ENCODE measurements at regions not wholly inside any gene's neighbourhood (a gene's known extent, or its start where the extent isn't known, plus 50 kb on each side); places are given as distances from the start of the nearest gene placed in this dataset.

DNA sequence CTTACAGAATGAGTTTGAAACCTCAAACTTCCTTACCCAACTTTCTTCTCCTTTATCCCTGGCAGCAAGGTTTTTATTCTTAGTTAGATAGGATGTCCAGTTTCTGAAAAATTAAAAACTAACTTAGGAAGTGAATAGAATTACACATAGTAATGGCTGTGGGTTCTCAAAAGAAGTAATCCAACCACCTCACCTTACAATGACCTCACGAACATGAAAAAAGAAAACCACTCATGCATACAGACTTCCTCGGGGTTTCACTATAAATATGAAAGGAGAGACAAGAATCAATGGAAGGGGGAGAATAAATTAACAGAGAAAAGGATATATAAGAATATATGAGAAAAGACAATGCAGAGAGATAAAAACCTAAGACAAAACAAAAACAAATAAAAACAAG, 1044.3 kb upstream of the KLHL29 start:
- Histone ChIP-seq H3K36me3 (ENCODE audit: control insufficient read depth in 3 of 3, insufficient read depth in 3 of 3, low read length in 3 of 3) (no peaks in the 10 kb centered on the region), H3K27ac (ENCODE audit: low read depth, low read length) (no peak overlapping the region), H3K9me3 (ENCODE audit: control insufficient read depth in 3 of 3, low read length in 3 of 3) (peaks cover 0 to 2% (median 0%) of the 10 kb centered on the region in 3 donors), H3K4me1 (ENCODE audit: control insufficient read depth in 3 of 3, insufficient read depth in 3 of 3, low read length in 3 of 3) (no peaks in the 10 kb centered on the region), H3K27me3 (ENCODE audit: control insufficient read depth in 3 of 3, insufficient read depth in 3 of 3, low read length in 3 of 3) (no peaks in the 10 kb centered on the region), H3K9ac (ENCODE audit: low read depth in 1 of 3, low read length in 3 of 3) (no peak overlapping the region), H3K4me3 (ENCODE audit: low read length in 3 of 3) (no peak overlapping the region)

DNA sequence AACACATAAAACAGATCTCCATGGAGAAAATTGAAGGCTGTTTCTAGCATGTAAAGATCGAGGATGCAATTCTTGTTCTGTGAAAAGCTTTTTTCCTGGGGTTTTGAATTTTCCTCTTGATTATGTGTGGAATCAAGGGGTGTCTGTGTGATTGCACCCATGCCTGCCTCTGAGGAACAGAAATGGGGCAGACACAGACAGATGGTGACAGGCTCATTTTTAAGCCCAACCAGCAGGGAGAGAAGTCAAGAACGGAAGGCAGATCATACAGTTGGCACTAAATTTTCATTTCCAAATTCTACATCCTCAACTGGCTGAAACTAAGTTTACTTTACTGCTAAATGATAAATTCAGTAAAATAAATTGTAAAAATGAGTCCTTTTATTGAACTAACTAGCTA, 1037.7 kb upstream of the KLHL29 start:
- Histone ChIP-seq H3K9me3 (ENCODE audit: control insufficient read depth in 3 of 3, low read length in 3 of 3) (no peaks in the 10 kb centered on the region), H3K4me3 (ENCODE audit: low read length in 3 of 3) (no peak overlapping the region), H3K9ac (ENCODE audit: low read depth in 1 of 3, low read length in 3 of 3) (no peak overlapping the region), H3K27me3 (ENCODE audit: control insufficient read depth in 3 of 3, insufficient read depth in 3 of 3, low read length in 3 of 3) (no peaks in the 10 kb centered on the region), H3K27ac (ENCODE audit: low read depth, low read length) (no peak overlapping the region), H3K36me3 (ENCODE audit: control insufficient read depth in 3 of 3, insufficient read depth in 3 of 3, low read length in 3 of 3) (no peaks in the 10 kb centered on the region), H3K4me1 (ENCODE audit: control insufficient read depth in 3 of 3, insufficient read depth in 3 of 3, low read length in 3 of 3) (no peaks in the 10 kb centered on the region)

DNA sequence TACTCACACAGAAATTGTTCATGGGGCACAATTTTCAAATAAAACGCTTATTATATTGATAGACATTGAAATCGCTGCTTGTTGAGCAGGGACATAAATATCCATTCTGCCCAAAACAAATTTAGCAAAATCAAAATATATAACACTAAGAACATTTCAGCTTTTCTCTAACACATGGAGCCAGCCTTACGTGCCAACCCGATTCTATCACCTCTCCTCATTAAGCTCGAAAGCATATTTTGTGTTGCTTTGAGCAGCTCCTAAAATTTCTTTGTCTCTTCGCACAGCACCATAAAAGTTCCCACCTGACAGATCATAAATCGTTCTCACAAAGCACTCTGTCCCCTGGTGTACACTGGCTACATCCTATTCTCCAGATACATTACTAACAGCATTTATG, 1034.4 kb upstream of the KLHL29 start:
- H3K4me3 ChIP-seq (ENCODE audit: low read length in 3 of 3): no peak overlapping the region
- no peaks in the 10 kb centered on the region for H3K4me1 ChIP-seq (ENCODE audit: control insufficient read depth in 3 of 3, insufficient read depth in 3 of 3, low read length in 3 of 3)
- H3K27me3 ChIP-seq (ENCODE audit: control insufficient read depth in 3 of 3, insufficient read depth in 3 of 3, low read length in 3 of 3): no peaks in the 10 kb centered on the region
- H3K27ac ChIP-seq (ENCODE audit: low read depth, low read length): no peak overlapping the region
- no peaks in the 10 kb centered on the region for H3K9me3 ChIP-seq (ENCODE audit: control insufficient read depth in 3 of 3, low read length in 3 of 3)
- no peaks in the 10 kb centered on the region for H3K36me3 ChIP-seq (ENCODE audit: control insufficient read depth in 3 of 3, insufficient read depth in 3 of 3, low read length in 3 of 3)
- H3K9ac ChIP-seq (ENCODE audit: low read depth in 1 of 3, low read length in 3 of 3): no peak overlapping the region

DNA sequence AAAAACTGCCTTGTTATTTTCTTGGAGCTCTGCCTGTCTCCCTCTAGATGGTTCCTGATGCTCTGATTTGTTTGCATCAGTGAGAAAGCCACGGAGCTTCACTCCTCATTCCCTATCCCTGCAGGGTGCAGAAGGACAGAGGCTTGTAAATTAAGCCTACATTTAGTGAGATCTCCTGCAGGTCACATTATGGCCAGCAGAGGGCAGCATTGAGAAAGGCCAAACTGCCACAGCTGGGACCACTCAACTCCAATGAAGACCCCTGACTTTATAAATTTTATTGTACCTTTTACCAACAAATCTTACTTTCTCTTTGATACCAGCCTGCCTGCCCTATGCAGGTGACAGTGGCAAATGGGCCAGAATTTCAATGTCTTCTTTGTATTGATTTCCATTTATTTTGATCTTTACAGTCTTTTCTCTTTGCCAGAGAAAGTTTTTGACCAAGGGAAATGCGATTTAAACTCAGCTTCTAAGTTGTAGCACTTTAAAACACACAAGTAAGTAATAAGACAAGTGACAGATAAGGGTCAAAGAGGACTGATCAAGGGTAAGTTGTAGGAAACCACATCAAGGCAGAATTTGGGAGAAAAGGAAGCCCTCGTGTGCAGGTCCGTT, 1029.1 kb upstream of the KLHL29 start:
- no peaks in the 10 kb centered on the region for H3K27me3 ChIP-seq (ENCODE audit: control insufficient read depth in 3 of 3, insufficient read depth in 3 of 3, low read length in 3 of 3)
- no peak overlapping the region for H3K9ac ChIP-seq (ENCODE audit: low read depth in 1 of 3, low read length in 3 of 3)
- no peaks in the 10 kb centered on the region for H3K9me3 ChIP-seq (ENCODE audit: control insufficient read depth in 3 of 3, low read length in 3 of 3)
- H3K4me3 ChIP-seq (ENCODE audit: low read length in 3 of 3): no peak overlapping the region
- no peaks in the 10 kb centered on the region for H3K4me1 ChIP-seq (ENCODE audit: control insufficient read depth in 3 of 3, insufficient read depth in 3 of 3, low read length in 3 of 3)
- no peak overlapping the region for H3K27ac ChIP-seq (ENCODE audit: low read depth, low read length)
- no peaks in the 10 kb centered on the region for H3K36me3 ChIP-seq (ENCODE audit: control insufficient read depth in 3 of 3, insufficient read depth in 3 of 3, low read length in 3 of 3)

DNA sequence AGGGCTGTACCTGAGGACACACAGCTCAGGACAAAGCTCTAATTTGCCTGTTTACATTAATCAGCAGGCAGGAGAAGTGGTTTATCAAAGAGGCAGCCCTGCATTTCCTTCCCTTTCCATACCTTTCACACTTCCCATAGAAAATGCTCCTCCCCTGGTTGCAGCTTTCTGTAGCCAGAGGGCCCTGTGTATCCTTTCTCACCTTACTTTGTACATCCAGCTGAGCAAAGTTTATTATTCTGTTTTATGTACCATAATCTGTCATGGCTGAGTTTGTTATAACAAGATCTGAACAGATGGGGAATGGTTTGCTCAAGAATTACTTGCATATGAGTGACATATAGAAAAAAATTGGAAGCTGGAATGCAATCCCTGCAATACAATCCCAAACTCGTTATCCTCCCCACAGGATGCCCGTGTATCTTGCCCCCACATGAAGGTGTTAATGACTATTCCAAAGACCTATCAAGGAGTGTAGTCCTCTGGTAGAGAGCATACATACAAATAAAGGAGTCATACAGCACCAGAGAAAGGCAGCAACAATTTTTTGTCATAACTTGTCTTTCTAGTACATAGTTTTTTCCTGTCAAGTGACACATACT, 1025.8 kb upstream of the KLHL29 start:
- no peak overlapping the region for H3K4me3 ChIP-seq (ENCODE audit: low read length in 3 of 3)
- no peaks in the 10 kb centered on the region for H3K27me3 ChIP-seq (ENCODE audit: control insufficient read depth in 3 of 3, insufficient read depth in 3 of 3, low read length in 3 of 3)
- H3K9me3 ChIP-seq (ENCODE audit: control insufficient read depth in 3 of 3, low read length in 3 of 3): no peaks in the 10 kb centered on the region
- no peaks in the 10 kb centered on the region for H3K36me3 ChIP-seq (ENCODE audit: control insufficient read depth in 3 of 3, insufficient read depth in 3 of 3, low read length in 3 of 3)
- H3K4me1 ChIP-seq (ENCODE audit: control insufficient read depth in 3 of 3, insufficient read depth in 3 of 3, low read length in 3 of 3): no peaks in the 10 kb centered on the region
- H3K9ac ChIP-seq (ENCODE audit: low read depth in 1 of 3, low read length in 3 of 3): no peak overlapping the region
- no peak overlapping the region for H3K27ac ChIP-seq (ENCODE audit: low read depth, low read length)

DNA sequence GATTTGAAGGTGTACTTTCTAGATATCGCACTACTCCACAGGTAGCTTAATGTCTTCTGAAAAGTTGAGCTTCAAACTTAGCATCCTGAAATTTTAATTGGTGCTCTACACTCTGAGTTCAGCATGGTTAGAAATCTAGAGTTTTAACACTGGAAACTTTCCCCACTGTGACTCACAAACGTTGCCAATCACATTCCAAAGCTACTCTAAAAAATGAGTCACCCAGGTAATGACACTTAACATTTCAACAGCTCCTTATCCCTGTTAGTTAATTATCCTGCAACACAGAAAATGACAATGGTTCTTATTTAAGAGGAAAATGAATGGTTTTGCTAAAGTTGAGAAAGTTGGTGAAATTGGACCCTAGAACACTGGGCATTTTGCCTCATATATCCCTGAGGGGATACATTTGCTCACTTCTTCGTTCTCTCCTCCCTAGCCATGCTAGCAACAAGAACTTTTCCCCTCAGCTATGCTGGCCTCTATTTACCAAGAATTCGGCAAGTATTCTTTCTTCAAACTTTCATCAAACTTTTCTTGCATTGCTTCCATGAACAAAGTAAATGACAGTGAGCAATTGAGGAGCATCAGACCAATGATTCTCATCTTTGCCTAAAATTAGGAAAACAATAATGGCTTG, 1024.1 kb upstream of the KLHL29 start:
- Histone ChIP-seq H3K27ac (ENCODE audit: low read depth, low read length) (no peak overlapping the region), H3K9ac (ENCODE audit: low read depth in 1 of 3, low read length in 3 of 3) (no peak overlapping the region), H3K36me3 (ENCODE audit: control insufficient read depth in 3 of 3, insufficient read depth in 3 of 3, low read length in 3 of 3) (no peaks in the 10 kb centered on the region), H3K27me3 (ENCODE audit: control insufficient read depth in 3 of 3, insufficient read depth in 3 of 3, low read length in 3 of 3) (no peaks in the 10 kb centered on the region), H3K9me3 (ENCODE audit: control insufficient read depth in 3 of 3, low read length in 3 of 3) (no peaks in the 10 kb centered on the region), H3K4me1 (ENCODE audit: control insufficient read depth in 3 of 3, insufficient read depth in 3 of 3, low read length in 3 of 3) (no peaks in the 10 kb centered on the region), H3K4me3 (ENCODE audit: low read length in 3 of 3) (no peak overlapping the region)

DNA sequence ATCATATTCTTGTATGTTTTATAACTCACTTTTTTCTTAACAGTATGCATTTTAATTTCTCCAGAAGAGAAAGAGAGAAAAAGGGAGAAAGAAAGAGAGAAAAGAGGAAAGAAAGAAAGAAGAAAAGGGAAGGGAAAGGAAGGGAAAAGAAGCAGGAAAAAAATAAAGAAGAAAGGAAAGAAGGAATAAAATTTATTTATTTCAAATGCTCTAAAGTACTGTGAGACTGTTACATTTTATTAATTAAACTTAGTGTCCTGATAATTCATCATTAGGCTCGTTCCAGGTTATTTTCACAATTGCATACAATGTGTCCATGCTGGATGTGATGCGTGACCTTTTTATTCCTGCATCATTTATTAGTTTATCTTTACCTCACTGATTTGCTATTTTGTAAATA, 1023.4 kb upstream of the KLHL29 start:
- Histone ChIP-seq H3K9me3 (ENCODE audit: control insufficient read depth in 3 of 3, low read length in 3 of 3) (no peaks in the 10 kb centered on the region), H3K27me3 (ENCODE audit: control insufficient read depth in 3 of 3, insufficient read depth in 3 of 3, low read length in 3 of 3) (no peaks in the 10 kb centered on the region), H3K27ac (ENCODE audit: low read depth, low read length) (no peak overlapping the region), H3K4me1 (ENCODE audit: control insufficient read depth in 3 of 3, insufficient read depth in 3 of 3, low read length in 3 of 3) (no peaks in the 10 kb centered on the region), H3K9ac (ENCODE audit: low read depth in 1 of 3, low read length in 3 of 3) (no peak overlapping the region), H3K4me3 (ENCODE audit: low read length in 3 of 3) (no peak overlapping the region), H3K36me3 (ENCODE audit: control insufficient read depth in 3 of 3, insufficient read depth in 3 of 3, low read length in 3 of 3) (no peaks in the 10 kb centered on the region)

DNA sequence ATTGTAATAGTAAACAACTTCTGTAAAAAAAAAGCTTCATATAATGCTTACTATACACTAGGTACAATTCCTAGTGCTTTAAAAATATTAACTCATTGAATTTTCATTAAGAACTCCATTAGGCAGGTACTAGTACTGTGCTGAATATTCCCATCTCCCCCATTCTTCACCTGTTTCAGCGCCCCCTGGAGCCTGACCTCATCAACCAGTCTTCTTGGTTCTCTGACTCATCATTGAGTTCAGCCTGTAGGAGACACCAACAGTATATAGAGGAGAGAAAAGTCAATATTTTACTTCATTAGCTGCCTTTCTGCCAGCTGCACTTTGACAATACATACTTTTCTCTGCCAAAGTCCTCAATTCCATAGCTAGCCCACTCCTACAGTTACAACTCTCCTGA, 1009.9 kb upstream of the KLHL29 start:
- H3K9ac ChIP-seq (ENCODE audit: low read depth in 1 of 3, low read length in 3 of 3): no peak overlapping the region
- H3K4me3 ChIP-seq (ENCODE audit: low read length in 3 of 3): no peak overlapping the region
- H3K36me3 ChIP-seq (ENCODE audit: control insufficient read depth in 3 of 3, insufficient read depth in 3 of 3, low read length in 3 of 3): no peaks in the 10 kb centered on the region
- H3K27me3 ChIP-seq (ENCODE audit: control insufficient read depth in 3 of 3, insufficient read depth in 3 of 3, low read length in 3 of 3): no peaks in the 10 kb centered on the region
- H3K9me3 ChIP-seq (ENCODE audit: control insufficient read depth in 3 of 3, low read length in 3 of 3): no peaks in the 10 kb centered on the region
- no peak overlapping the region for H3K27ac ChIP-seq (ENCODE audit: low read depth, low read length)
- H3K4me1 ChIP-seq (ENCODE audit: control insufficient read depth in 3 of 3, insufficient read depth in 3 of 3, low read length in 3 of 3): no peaks in the 10 kb centered on the region

DNA sequence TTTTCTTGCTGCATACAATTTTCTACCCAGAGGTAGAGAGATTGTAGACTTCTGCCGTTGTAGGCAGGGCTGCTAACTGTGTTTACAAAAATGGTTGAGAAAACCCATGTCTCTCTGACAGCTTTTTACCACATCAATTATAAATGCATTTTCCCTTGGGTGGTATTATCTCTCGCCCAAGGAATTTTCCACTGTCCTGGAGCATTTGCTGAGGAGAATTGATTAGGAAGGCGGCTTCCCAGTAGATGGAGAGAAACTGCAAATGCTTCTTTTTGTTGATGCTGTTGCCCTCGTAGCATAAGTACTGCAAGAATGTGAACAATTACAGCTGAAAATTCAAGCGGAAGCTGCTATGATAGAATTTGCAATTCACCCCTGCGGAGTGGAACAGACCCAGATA, 1007.7 kb upstream of the KLHL29 start:
- Histone ChIP-seq H3K4me1 (ENCODE audit: control insufficient read depth in 3 of 3, insufficient read depth in 3 of 3, low read length in 3 of 3) (no peaks in the 10 kb centered on the region), H3K27me3 (ENCODE audit: control insufficient read depth in 3 of 3, insufficient read depth in 3 of 3, low read length in 3 of 3) (no peaks in the 10 kb centered on the region), H3K9me3 (ENCODE audit: control insufficient read depth in 3 of 3, low read length in 3 of 3) (no peaks in the 10 kb centered on the region), H3K4me3 (ENCODE audit: low read length in 3 of 3) (no peak overlapping the region), H3K36me3 (ENCODE audit: control insufficient read depth in 3 of 3, insufficient read depth in 3 of 3, low read length in 3 of 3) (no peaks in the 10 kb centered on the region), H3K27ac (ENCODE audit: low read depth, low read length) (no peak overlapping the region), H3K9ac (ENCODE audit: low read depth in 1 of 3, low read length in 3 of 3) (no peak overlapping the region)

DNA sequence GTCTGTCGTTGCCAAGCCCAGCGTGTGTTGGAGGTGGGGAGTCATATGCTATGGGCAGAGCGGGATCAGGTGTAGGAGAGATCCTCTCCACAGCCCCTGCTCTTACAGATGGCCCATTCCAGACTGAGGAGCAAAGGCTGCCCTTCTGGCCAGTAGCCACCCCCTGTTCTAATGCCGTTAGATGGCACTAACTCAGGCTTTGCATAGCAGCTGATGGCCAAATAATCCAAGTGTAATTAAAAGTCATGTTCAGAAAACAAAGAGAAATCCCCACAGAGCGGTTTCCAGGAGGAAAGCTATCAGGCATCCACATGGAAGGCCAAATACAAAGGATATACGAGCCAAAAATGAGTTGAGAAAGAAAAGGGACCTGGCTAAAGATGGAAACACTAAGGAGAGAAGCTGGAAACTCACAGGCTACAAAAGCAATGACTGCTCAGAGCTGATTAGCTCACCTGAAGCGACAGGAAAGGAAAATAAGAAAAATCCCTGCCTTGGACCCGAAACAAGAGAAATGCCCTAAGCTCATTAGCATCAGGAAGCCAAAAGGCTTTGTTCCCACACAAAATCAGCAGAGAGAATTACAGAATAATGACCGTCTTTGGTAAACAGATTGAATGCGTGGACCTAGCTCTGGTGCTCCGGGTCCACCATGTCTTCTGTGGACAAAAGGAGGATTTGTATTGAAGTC, 1002.4 kb upstream of the KLHL29 start:
- H3K27ac ChIP-seq (ENCODE audit: low read depth, low read length): no peak overlapping the region
- H3K4me1 ChIP-seq (ENCODE audit: control insufficient read depth in 3 of 3, insufficient read depth in 3 of 3, low read length in 3 of 3): no peaks in the 10 kb centered on the region
- H3K4me3 ChIP-seq (ENCODE audit: low read length in 3 of 3): no peak overlapping the region
- no peak overlapping the region for H3K9ac ChIP-seq (ENCODE audit: low read depth in 1 of 3, low read length in 3 of 3)
- no peaks in the 10 kb centered on the region for H3K27me3 ChIP-seq (ENCODE audit: control insufficient read depth in 3 of 3, insufficient read depth in 3 of 3, low read length in 3 of 3)
- H3K36me3 ChIP-seq (ENCODE audit: control insufficient read depth in 3 of 3, insufficient read depth in 3 of 3, low read length in 3 of 3): no peaks in the 10 kb centered on the region
- no peaks in the 10 kb centered on the region for H3K9me3 ChIP-seq (ENCODE audit: control insufficient read depth in 3 of 3, low read length in 3 of 3)
